K562 (cell line): ENCODE measurements at regions not wholly inside any gene's neighbourhood (a gene's known extent, or its start where the extent isn't known, plus 50 kb on each side); places are given as distances from the start of the nearest gene placed in this dataset.
"Not testable (repeated sequence)": the region's sequence is repeated elsewhere in the genome, so short reads cannot be mapped to it uniquely, and the experiment has no call there.

Experiments
- ATAC-seq: fragments of 200-7000 bp; cut with Tn5 transposase; 3 replicates; pipeline ENCODE4 v1.9.1; 2020; ENCODE audit warnings: moderate library complexity
- BruUV-seq: library from RNA; stranded (reverse); fragments of 400-500 nt; replicated peaks from 2 replicates; lab custom pipeline; 2021; lab: Mats Ljungman, UMichigan
- CTCF ChIA-PET: fragments of 300-600 bp; formaldehyde crosslinking; extraction: SDS; loops from one replicate; lab custom pipeline; 2021; ENCODE audit warnings: low intra/inter-chr PET ratio; lab: Yijun Ruan, JAX
- POLR2A ChIA-PET: fragments of 300-600, 350-650 bp; sonication (Branson Sonifier 250); formaldehyde crosslinking; extraction: SDS; loops from one replicate; lab custom pipeline; 2021; ENCODE audit warnings: antibody characterized with exemption, inconsistent platforms; lab: Yijun Ruan, JAX
- DNase-seq, 4 experiments: peaks; one replicate each; pipeline versions ENCODE4 v3.0.0 to v3.0.0-alpha.2; 2011 to 2018; ENCODE audit warnings: low spot score in 3 of 4, mixed read lengths in 3 of 4; ENCODE audit errors: extremely low read depth in 1 of 4
- FAIRE-seq: peaks from 2 replicates; lab custom pipeline; 2011; peaks lifted over from hg19 to GRCh38; lab: Jason Lieb, UNC
- H2AFZ ChIP-seq: 2 replicates; pipeline ENCODE4 v1.6.0; 2011; ENCODE audit warnings: low read depth, low read length, control low read depth, inconsistent platforms
- H3K27ac ChIP-seq: fragments of 200-600 bp; 3 replicates; pipeline ENCODE4 v1.8.0; 2011; ENCODE audit warnings: low read depth, mild to moderate bottlenecking, control low read depth, inconsistent platforms, low read length, moderate library complexity, mixed read lengths; ENCODE audit errors: extremely low read depth
- H3K27me3 ChIP-seq, 2 experiments: fragments of 300-600 bp in 1 of 2; 2 replicates in 1 of 2; 3 replicates in 1 of 2; pipeline versions ENCODE4 v1.6.0 to v1.8.0; 2011; ENCODE audit warnings: inconsistent platforms in 2 of 2, low read length in 2 of 2, mild to moderate bottlenecking in 1 of 2, mixed read lengths in 1 of 2, moderate library complexity in 1 of 2; ENCODE audit not compliant: control insufficient read depth in 2 of 2, insufficient read depth in 2 of 2
- H3K36me3 ChIP-seq: fragments of 300-600 bp; 3 replicates; pipeline ENCODE4 v1.8.0; 2011; ENCODE audit warnings: mild to moderate bottlenecking, low read length, inconsistent platforms; ENCODE audit not compliant: control insufficient read depth, insufficient read depth
- H3K4me1 ChIP-seq, 2 experiments: fragments of 200-600 bp in 1 of 2; replicated peaks in 1 of 2; 2 replicates in 1 of 2; 3 replicates in 1 of 2; pipeline versions ENCODE4 v1.5.1 to v1.8.0; 2011; ENCODE audit warnings: inconsistent platforms in 2 of 2, low read length in 2 of 2, mild to moderate bottlenecking in 1 of 2, mixed read lengths in 1 of 2, moderate library complexity in 1 of 2; ENCODE audit not compliant: control insufficient read depth in 2 of 2, insufficient read depth in 2 of 2
- H3K4me2 ChIP-seq: 2 replicates; pipeline ENCODE4 v1.6.1; 2011; ENCODE audit warnings: low read length, control low read depth, inconsistent platforms, mixed read lengths; ENCODE audit not compliant: insufficient read depth
- H3K4me3 ChIP-seq: fragments of 200-600 bp; sonication (generic), shearing (Covaris generic); 2 replicates; pipeline ENCODE4 v1.5.1; 2016; ENCODE audit warnings: control low read depth, inconsistent platforms
- H3K79me2 ChIP-seq: fragments of 200-600 bp; 3 replicates; pipeline ENCODE4 v1.8.0; 2011; ENCODE audit warnings: low read length, inconsistent platforms; ENCODE audit not compliant: control insufficient read depth, insufficient read depth
- H3K9ac ChIP-seq, 2 experiments: 2 replicates each; pipeline versions ENCODE4 v1.6.0 to v1.6.1; 2011; ENCODE audit warnings: low read depth in 2 of 2, low read length in 2 of 2, control low read depth in 1 of 2, inconsistent platforms in 1 of 2, mild to moderate bottlenecking in 1 of 2, mixed read lengths in 1 of 2; ENCODE audit not compliant: insufficient read depth in 1 of 2
- H3K9me1 ChIP-seq: one replicate; pipeline ENCODE4 v1.6.0; 2011; ENCODE audit warnings: inconsistent platforms, mild to moderate bottlenecking, low read length, moderate library complexity; ENCODE audit not compliant: control insufficient read depth, insufficient read depth
- H3K9me3 ChIP-seq: replicated peaks from 2 replicates; pipeline ENCODE4 v1.5.1; 2011; ENCODE audit warnings: low read depth, low read length, inconsistent platforms; ENCODE audit not compliant: control insufficient read depth, insufficient read depth
- H4K20me1 ChIP-seq: replicated peaks from 2 replicates; pipeline ENCODE4 v1.6.1; 2011; ENCODE audit warnings: low read length, inconsistent platforms, mixed read lengths; ENCODE audit not compliant: control insufficient read depth, insufficient read depth
- GTF2E2 ChIP-seq: fragments of 200-800 bp; sonication (Bioruptor generic); IDR thresholded peaks from 2 replicates; pipeline ENCODE4 v1.6.1; 2016; ENCODE audit warnings: missing genetic modification characterization, missing compliant biosample characterization
- TSHZ1 ChIP-seq: fragments of 250-450 bp; sonication (Bioruptor Pico); IDR thresholded peaks from 2 replicates; pipeline ENCODE4 v1.4.0; 2020; ENCODE audit warnings: mild to moderate bottlenecking, moderate library complexity
- WGBS: fragments of 100-300 bp; shearing (Covaris generic); methylation state at CpG from one replicate; pipeline ENCODE4 v1.1.6; 2016; ENCODE audit warnings: low coverage, mixed read lengths; ENCODE audit not compliant: insufficient coverage; ENCODE audit errors: missing lambda C conversion rate; 5-methylcytosine and 5-hydroxymethylcytosine counted together
- in situ Hi-C: fragments of 300-500 bp; cut with MboI; formaldehyde crosslinking; loops from 4 replicates; pipeline ENCODE4 v1.15.0; 2018; ENCODE audit warnings: inconsistent platforms, mixed read lengths
- intact Hi-C: fragments of 100-400 bp; cut with micrococcal nuclease; formaldehyde crosslinking; loops from 2 replicates; pipeline ENCODE4 v1.14.2; 2022
- TF ChIP-seq, protein P1 (sequence below): sonication (generic); formaldehyde crosslinking; IDR thresholded peaks from 2 replicates; pipeline ENCODE4 v1.8.1; 2023; ENCODE audit warnings: mild to moderate bottlenecking, missing genetic modification reagents

DNA sequence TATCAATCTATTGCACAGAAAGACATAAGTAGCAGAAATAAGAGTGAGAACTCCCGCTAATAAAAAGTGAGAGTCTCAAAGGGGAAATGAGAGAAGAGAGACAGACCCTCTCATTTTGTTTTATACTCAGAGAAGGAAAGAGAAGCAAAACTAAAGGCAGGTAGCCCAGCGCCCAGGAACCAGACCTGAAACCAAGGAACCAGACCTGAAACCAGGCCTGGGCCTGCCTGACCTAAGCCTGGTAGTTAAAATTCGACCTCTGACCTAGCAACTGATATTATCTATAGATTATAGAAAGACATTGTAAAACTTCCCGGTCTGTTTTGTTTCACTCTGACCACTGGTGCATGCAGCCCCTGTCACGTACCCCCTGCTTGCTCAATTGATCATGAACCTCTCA is 134.5 kb upstream of the SEMA6A start (continued):
- TF ChIP-seq GTF2E2 (no peak), TSHZ1 (CRISPR knock-in tag) (no peak)
- TF ChIP-seq, protein P1, sequence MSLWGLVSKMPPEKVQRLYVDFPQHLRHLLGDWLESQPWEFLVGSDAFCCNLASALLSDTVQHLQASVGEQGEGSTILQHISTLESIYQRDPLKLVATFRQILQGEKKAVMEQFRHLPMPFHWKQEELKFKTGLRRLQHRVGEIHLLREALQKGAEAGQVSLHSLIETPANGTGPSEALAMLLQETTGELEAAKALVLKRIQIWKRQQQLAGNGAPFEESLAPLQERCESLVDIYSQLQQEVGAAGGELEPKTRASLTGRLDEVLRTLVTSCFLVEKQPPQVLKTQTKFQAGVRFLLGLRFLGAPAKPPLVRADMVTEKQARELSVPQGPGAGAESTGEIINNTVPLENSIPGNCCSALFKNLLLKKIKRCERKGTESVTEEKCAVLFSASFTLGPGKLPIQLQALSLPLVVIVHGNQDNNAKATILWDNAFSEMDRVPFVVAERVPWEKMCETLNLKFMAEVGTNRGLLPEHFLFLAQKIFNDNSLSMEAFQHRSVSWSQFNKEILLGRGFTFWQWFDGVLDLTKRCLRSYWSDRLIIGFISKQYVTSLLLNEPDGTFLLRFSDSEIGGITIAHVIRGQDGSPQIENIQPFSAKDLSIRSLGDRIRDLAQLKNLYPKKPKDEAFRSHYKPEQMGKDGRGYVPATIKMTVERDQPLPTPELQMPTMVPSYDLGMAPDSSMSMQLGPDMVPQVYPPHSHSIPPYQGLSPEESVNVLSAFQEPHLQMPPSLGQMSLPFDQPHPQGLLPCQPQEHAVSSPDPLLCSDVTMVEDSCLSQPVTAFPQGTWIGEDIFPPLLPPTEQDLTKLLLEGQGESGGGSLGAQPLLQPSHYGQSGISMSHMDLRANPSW (CRISPR knock-in tag), result no peak

DNA sequence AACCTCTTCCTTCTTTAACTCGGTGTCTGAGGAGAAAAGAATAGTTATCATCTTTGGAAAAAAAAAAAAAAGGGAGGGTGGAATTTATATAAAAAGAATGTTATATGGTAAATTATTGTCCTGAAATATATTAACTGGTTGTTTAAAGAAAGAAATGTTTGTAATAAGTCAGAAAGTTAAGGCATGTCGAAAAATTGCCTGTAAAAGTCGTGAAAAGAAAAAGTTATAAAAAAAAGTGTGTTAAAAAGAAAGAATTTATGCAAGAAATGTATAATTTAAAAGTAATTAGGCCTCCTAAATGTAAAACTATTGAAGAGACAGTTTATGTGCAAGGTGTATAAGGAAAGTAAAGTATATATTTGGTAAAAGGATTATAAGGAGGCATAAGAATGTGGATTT is 130.5 kb upstream of the SEMA6A start:
- BruUV-seq, H3K4me3 ChIP-seq, H3K4me2 ChIP-seq, H3K9ac ChIP-seq, POLR2A ChIA-PET, H3K9me3 ChIP-seq, CTCF ChIA-PET, ATAC-seq, H2AFZ ChIP-seq, H3K79me2 ChIP-seq, H4K20me1 ChIP-seq, H3K9me1 ChIP-seq, DNase-seq, H3K36me3 ChIP-seq, intact Hi-C loops, H3K27me3 ChIP-seq, in situ Hi-C loops, H3K4me1 ChIP-seq, H3K27ac ChIP-seq, FAIRE-seq: not testable (repeated sequence)
- 2% methylated on average over 3 of the region's 3 CpGs for WGBS
